ENCODE measurements at regions not wholly inside any gene's neighbourhood (a gene's known extent, or its start where the extent isn't known, plus 50 kb on each side); places are given as distances from the start of the nearest gene placed in this dataset.

DNA sequence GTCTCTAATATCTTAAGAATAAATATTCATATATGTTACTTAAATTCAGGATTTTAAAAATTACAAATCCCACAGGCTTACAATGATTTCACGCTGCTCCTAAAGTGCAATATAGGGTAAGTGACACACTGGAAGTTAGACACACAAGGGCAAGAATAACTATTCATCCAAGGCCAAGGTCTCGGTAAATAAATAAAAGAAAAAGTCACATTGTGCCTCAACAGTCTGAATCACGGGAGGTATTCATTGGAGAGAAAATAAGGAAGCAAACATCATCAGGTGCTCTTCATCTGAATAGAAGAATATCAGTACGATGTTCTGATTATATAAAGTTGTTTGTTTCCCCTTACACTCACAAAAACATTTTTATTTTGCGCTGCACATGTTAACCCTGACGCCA lies 820.2 kb downstream of the TRIB2 start:
- TF ChIP-seq EZH2 (IDR thresholded peaks at IDR 0.05; ENCODE audit: insufficient read depth, poor library complexity, severe bottlenecking), result no peak
- TF ChIP-seq EZH2phosphoT487 (IDR thresholded peaks at IDR 0.05; ENCODE audit: insufficient read depth, low read depth), result no peak

Measured in GM23248 (cell line).